GM12865 (cell line): ENCODE measurements at regions not wholly inside any gene's neighbourhood (a gene's known extent, or its start where the extent isn't known, plus 50 kb on each side); places are given as distances from the start of the nearest gene placed in this dataset.

Experiments used
- DNase-seq: peaks from one replicate; pipeline ENCODE4 v3.0.0; 2010; ENCODE audit warnings: low read depth
- H3K4me3 ChIP-seq: 2 replicates; pipeline ENCODE4 v1.5.1; 2011; ENCODE audit warnings: mild to moderate bottlenecking, low read depth, low read length, control low read depth
- TF ChIP-seq, protein P1 (sequence below): IDR thresholded peaks from 2 replicates; pipeline ENCODE4 v1.5.1; 2011; ENCODE audit warnings: low read length, control low read depth, low read depth, inconsistent platforms; ENCODE audit not compliant: insufficient read depth; ENCODE audit errors: missing control alignments

DNA sequence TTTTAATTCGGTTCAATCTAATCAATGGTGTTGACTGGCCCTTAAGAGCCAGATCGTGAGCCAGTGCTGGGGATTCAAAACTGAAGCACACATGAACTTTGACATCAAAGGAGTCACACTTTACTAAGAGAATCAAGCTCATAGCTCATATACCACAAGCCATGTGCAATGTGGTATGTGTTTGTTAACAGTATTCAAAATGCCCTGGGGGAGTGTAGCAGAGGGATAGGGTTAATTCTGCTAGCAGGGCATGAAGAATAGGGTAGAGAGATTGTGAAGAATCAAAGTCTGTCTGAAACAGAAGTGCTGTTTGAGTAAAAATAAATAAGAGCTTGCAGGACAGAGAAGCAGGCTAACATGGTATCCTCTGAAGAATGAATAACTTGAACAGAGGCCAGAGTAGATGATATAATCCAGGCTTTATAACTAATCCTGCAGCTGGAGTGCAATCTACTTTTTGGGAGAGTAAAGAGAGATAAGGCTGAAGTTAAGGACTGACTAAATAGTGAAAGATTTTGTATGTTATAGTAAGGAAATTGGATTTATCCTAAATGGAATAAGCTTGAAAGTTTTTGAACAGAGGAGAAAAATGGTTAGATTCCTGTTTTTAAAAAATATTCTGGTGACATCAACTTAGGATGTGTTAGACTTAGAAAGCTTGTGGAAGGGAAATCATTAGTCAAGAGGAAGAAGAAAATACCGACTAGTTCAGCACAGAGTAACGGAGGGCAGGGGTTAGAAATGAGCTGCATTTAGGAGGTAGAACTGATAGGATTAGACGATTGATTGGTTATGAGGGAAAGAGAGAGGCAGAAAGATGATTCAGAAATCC is 292.0 kb downstream of the NFKBIZ start:
- H3K4me3 ChIP-seq: no peak overlapping the region
- TF ChIP-seq, protein P1, sequence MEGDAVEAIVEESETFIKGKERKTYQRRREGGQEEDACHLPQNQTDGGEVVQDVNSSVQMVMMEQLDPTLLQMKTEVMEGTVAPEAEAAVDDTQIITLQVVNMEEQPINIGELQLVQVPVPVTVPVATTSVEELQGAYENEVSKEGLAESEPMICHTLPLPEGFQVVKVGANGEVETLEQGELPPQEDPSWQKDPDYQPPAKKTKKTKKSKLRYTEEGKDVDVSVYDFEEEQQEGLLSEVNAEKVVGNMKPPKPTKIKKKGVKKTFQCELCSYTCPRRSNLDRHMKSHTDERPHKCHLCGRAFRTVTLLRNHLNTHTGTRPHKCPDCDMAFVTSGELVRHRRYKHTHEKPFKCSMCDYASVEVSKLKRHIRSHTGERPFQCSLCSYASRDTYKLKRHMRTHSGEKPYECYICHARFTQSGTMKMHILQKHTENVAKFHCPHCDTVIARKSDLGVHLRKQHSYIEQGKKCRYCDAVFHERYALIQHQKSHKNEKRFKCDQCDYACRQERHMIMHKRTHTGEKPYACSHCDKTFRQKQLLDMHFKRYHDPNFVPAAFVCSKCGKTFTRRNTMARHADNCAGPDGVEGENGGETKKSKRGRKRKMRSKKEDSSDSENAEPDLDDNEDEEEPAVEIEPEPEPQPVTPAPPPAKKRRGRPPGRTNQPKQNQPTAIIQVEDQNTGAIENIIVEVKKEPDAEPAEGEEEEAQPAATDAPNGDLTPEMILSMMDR: no peak
- no peak for DNase-seq

DNA sequence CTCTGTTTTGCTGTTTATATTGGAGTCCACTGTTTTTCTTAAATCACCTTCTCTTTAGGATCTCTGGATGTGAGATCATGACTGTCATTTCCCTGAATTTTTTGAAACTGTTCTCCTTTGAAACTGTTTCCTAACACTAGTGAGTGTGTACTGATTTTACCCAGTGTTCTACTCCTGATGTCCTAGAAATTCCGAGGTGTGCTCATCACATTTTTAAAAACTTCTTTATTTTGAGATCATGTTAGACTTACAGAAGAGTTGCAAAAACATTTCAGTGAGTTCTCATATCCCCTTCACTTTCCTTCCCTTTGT is 292.6 kb downstream of the NFKBIZ start:
- H3K4me3 ChIP-seq: no peak overlapping the region
- no peak for DNase-seq
- TF ChIP-seq, protein P1: no peak

DNA sequence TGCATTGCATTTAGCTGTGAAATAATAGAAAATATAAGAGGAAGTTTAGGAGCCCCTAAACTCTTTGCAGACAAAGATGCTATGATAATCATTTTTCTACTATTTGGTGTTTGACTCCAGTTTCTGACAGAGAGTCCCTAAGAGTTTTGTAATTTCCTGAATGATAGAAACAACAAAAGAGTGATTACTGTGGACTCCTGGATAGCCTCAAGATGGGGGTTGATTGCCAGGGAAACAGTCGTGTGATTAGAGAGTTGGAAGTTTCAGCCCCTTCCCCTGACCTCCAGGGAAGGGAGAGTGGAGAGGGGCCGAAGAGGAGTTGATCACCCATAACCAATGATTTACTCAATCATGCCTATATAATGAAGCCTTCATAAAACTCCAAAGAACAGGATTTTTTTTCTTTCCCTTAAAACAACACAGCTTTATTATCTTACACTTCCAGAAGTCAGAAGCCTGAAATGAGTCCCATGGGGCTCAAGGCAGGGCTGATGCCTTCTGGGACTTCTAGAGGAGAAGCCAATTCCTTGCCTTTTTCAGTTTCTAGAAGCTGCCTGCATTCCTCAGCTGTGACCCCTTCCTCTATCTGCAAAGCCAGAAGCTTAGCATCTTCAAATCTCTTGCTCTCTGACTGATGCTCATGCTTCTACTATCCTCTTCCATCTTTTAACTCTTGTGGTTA is 292.3 kb upstream of the ZPLD1 start:
- TF ChIP-seq, protein P1: no peak
- DNase-seq: no peak
- H3K4me3 ChIP-seq: no peak overlapping the region

DNA sequence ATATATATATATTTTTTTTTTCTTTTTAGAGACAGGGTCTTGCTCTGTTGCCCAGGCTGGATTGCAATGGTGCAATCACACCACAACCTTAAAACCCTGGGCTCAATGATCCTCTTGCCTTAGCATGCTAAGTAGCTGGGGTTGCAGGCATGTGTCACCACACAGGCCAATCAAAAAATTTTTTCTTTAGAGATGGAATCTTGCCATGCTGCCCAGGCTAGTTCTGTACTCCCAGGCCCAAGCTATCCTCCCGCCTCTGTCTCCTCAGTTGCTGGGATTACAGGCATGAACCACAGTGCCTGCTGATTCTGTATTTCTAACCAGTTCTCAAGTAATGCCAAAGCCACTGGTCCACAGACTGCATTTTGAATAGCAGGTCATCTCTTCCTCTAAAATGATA is 291.3 kb upstream of the ZPLD1 start:
- H3K4me3 ChIP-seq: no peak overlapping the region
- no peak for DNase-seq
- TF ChIP-seq, protein P1: no peak

DNA sequence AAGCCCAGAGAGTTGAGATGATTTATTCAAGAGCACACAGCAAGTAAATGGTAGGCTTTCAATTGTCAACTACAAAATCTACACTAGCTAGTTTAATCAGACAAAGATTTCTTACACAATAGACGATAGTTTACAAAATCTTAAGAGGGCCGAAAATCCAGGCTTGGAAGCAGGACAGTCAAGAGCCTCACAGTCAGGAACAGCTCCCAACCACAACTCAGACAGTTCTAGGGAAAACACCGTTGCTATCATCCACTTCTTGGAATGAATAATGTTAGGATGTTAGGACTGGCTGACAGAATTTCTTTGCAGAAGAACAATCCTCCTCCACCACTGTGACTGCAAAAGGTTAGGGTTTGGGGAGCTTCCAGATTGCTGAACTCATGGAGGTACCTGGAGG is 290.8 kb upstream of the ZPLD1 start:
- TF ChIP-seq, protein P1: no peak
- no peak for DNase-seq
- no peak overlapping the region for H3K4me3 ChIP-seq

DNA sequence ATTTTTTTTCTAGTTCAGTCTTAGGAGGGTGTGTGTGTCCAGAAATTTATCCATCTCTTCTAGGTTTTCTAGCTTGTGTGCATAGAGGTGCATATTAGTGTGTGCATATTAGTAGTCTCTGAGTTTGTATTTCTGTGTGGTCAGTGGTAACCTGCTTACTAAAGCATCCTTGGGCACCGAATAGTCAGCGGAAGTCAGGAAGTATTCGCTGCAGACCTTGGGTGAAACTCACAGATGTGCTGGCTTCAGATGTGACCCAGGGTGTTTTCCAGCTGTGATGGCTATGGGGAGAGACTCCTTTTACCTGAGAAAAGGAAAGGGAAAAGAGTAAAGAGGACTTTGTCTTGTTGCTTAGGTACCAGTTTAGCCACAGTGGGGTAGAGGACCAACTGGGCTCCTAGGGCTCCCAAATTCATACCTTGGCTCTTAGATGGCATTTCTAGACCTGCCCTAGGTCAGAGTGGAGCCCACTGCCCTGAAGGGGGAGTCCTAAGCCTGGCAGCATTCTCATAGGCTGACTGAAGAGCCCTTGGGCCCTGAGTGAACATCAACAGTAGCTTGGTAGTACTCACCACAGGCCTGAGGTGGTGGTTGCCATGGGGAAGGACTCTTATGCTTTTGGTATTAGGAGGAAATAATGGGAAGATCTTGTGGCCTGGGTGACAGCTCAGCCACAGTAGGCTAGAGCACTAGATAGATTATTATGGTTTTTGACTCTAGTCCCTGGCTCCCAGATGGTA is 286.0 kb upstream of the ZPLD1 start:
- no peak overlapping the region for H3K4me3 ChIP-seq
- TF ChIP-seq, protein P1: no peak
- DNase-seq: no peak
